ENCODE measurements at regions not wholly inside any gene's neighbourhood (a gene's known extent, or its start where the extent isn't known, plus 50 kb on each side); places are given as distances from the start of the nearest gene placed in this dataset.

DNA sequence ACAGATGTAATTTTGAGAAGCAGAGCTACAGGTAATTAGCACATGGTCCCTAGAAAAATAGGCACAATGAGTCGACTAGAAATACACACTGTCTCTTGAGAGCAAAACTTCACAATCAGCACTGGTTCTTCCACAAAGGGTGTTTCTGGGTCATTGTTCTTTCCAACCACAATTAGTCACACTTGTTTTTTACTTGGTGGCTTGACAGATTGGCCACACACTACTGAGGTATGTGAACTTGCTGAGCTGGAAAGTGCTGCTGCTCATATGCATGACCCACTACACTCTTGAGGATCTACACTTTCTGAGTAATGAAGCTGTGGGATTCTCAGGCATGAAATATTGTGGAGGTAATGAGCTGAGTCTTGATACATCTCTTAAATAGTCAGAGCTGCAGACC is 347.7 kb downstream of the BCKDHB start:
- H3K27me3 ChIP-seq (ENCODE audit: control insufficient read depth in 2 of 2, insufficient read depth in 2 of 2, low read length in 2 of 2): no peaks in the 10 kb centered on the region
- H3K4me3 Mint-ChIP-seq: no peak overlapping the region
- peaks cover 10% of the 10 kb centered on the region for H3K4me1 Mint-ChIP-seq
- H4K20me1 ChIP-seq (ENCODE audit: insufficient read depth, low read length): no peaks in the 10 kb centered on the region
- H2AFZ ChIP-seq (ENCODE audit: insufficient read depth, low read depth, low read length, poor library complexity, severe bottlenecking): no peak overlapping the region
- no peaks in the 10 kb centered on the region for H3K27me3 Mint-ChIP-seq (ENCODE audit: low read depth in 3 of 3)
- no peaks in the 10 kb centered on the region for H3K36me3 ChIP-seq (replicated peaks in 1 of 2; ENCODE audit: control insufficient read depth in 1 of 2, insufficient read depth in 2 of 2, low read length in 2 of 2)
- no peak for DNase-seq
- no peak overlapping the region for H3K27ac ChIP-seq (ENCODE audit: low read depth in 1 of 2, low read length in 2 of 2)
- no peaks in the 10 kb centered on the region for H3K36me3 Mint-ChIP-seq
- H3K9me3 Mint-ChIP-seq: peaks cover 0 to 9% (median 0%) of the 10 kb centered on the region in 7 donors
- WGBS (ENCODE audit: insufficient coverage): 71% methylated on average over 1 of the region's 1 CpG
- no peaks in the 10 kb centered on the region for H3K9me3 ChIP-seq (replicated peaks in 1 of 2; ENCODE audit: control insufficient read depth in 1 of 2, insufficient read depth in 1 of 2, low read length in 2 of 2)
- H3K27ac Mint-ChIP-seq: no peak overlapping the region
- H3K4me2 ChIP-seq (replicated peaks; ENCODE audit: extremely low read depth, low read length, poor library complexity, severe bottlenecking): no peak overlapping the region
- H3K4me1 ChIP-seq (ENCODE audit: control insufficient read depth in 1 of 2, insufficient read depth in 2 of 2, low read length in 2 of 2): peaks cover 8 to 11% of the 10 kb centered on the region in 2 donors
- no peaks in the 10 kb centered on the region for H3K79me2 ChIP-seq (ENCODE audit: insufficient read depth, low read length)
- intact Hi-C loops (cut with micrococcal nuclease): no loop called here
- TF ChIP-seq, protein P1, sequence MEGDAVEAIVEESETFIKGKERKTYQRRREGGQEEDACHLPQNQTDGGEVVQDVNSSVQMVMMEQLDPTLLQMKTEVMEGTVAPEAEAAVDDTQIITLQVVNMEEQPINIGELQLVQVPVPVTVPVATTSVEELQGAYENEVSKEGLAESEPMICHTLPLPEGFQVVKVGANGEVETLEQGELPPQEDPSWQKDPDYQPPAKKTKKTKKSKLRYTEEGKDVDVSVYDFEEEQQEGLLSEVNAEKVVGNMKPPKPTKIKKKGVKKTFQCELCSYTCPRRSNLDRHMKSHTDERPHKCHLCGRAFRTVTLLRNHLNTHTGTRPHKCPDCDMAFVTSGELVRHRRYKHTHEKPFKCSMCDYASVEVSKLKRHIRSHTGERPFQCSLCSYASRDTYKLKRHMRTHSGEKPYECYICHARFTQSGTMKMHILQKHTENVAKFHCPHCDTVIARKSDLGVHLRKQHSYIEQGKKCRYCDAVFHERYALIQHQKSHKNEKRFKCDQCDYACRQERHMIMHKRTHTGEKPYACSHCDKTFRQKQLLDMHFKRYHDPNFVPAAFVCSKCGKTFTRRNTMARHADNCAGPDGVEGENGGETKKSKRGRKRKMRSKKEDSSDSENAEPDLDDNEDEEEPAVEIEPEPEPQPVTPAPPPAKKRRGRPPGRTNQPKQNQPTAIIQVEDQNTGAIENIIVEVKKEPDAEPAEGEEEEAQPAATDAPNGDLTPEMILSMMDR (IDR thresholded peaks at IDR 0.05): no peak
- H3K9ac ChIP-seq (ENCODE audit: insufficient read depth, low read length, poor library complexity, severe bottlenecking): no peak overlapping the region
- H3K4me3 ChIP-seq (replicated peaks in 1 of 3; ENCODE audit: low read depth in 2 of 3, low read length in 3 of 3): no peak overlapping the region

DNA sequence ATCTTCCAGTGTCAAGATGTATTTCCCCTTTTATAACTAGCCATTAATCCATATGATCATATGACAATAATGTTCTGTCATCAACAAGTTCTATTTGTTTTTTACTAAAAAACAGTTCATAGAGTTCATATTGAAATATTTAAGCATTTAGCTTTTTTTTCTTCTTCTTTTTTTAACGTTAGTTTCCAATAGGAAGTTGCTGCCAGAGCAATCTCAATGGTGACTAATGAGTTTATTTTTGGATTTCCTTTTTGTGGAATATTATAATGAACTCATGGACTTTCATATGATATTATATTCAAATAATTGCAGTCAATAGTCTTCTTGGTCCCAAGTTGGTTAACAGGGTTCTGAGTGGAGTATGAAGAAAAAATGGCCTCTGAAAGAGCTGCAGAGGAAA is 343.3 kb downstream of the BCKDHB start:
- intact Hi-C loops (cut with micrococcal nuclease): no loop called here
- H3K4me3 Mint-ChIP-seq: no peak overlapping the region
- H3K27me3 Mint-ChIP-seq (ENCODE audit: low read depth in 3 of 3): no peaks in the 10 kb centered on the region
- H3K79me2 ChIP-seq (ENCODE audit: insufficient read depth, low read length): no peaks in the 10 kb centered on the region
- peaks cover 15% of the 10 kb centered on the region for H3K4me1 Mint-ChIP-seq
- TF ChIP-seq, protein P1 (IDR thresholded peaks at IDR 0.05): no peak
- H3K4me1 ChIP-seq (ENCODE audit: control insufficient read depth in 1 of 2, insufficient read depth in 2 of 2, low read length in 2 of 2): peaks cover 8 to 11% of the 10 kb centered on the region in 2 donors
- no peaks in the 10 kb centered on the region for H3K27me3 ChIP-seq (ENCODE audit: control insufficient read depth in 2 of 2, insufficient read depth in 2 of 2, low read length in 2 of 2)
- no peak overlapping the region for H2AFZ ChIP-seq (ENCODE audit: insufficient read depth, low read depth, low read length, poor library complexity, severe bottlenecking)
- no peak for DNase-seq
- H3K36me3 ChIP-seq (replicated peaks in 1 of 2; ENCODE audit: control insufficient read depth in 1 of 2, insufficient read depth in 2 of 2, low read length in 2 of 2): no peaks in the 10 kb centered on the region
- no peak overlapping the region for H3K27ac ChIP-seq (ENCODE audit: low read depth in 1 of 2, low read length in 2 of 2)
- H3K4me3 ChIP-seq (replicated peaks in 1 of 3; ENCODE audit: low read depth in 2 of 3, low read length in 3 of 3): peak overlapping the region in 1 of 3 experiments; percentile 12
- no peak overlapping the region for H3K9ac ChIP-seq (ENCODE audit: insufficient read depth, low read length, poor library complexity, severe bottlenecking)
- no peaks in the 10 kb centered on the region for H3K36me3 Mint-ChIP-seq
- no peaks in the 10 kb centered on the region for H4K20me1 ChIP-seq (ENCODE audit: insufficient read depth, low read length)
- H3K4me2 ChIP-seq (replicated peaks; ENCODE audit: extremely low read depth, low read length, poor library complexity, severe bottlenecking): peak overlapping the region; percentile 29
- H3K27ac Mint-ChIP-seq: no peak overlapping the region
- no CpG with 5 or more reads among the region's 1 CpG for WGBS (ENCODE audit: insufficient coverage)
- H3K9me3 Mint-ChIP-seq: peaks cover 2 to 9% (median 5%) of the 10 kb centered on the region in 7 donors
- peaks cover 0 to 4% of the 10 kb centered on the region in 2 donors for H3K9me3 ChIP-seq (replicated peaks in 1 of 2; ENCODE audit: control insufficient read depth in 1 of 2, insufficient read depth in 1 of 2, low read length in 2 of 2)

All from CD14-positive monocyte (primary cell).